Activated CD4-positive, alpha-beta memory T cell treated with anti-CD3 and anti-CD28 coated beads, Interleukin-2, amount 10 ng/mL, durations not matched to agents 7 days and 5 days (primary cell): ENCODE measurements at regions not wholly inside any gene's neighbourhood (a gene's known extent, or its start where the extent isn't known, plus 50 kb on each side); places are given as distances from the start of the nearest gene placed in this dataset.
"Not testable (repeated sequence)": the region's sequence is repeated elsewhere in the genome, so short reads cannot be mapped to it uniquely, and the experiment has no call there.

Source experiments
- CTCF ChIA-PET: fragments of 350-600 bp; sonication (Branson Sonifier 250); formaldehyde crosslinking; loops from one replicate; lab custom pipeline; 2021; ENCODE audit warnings: antibody characterized with exemption, inconsistent platforms; lab: Charles Lee
- POLR2A ChIA-PET: fragments of 350-600 bp; sonication (Branson Sonifier 250); formaldehyde crosslinking; loops from one replicate; lab custom pipeline; 2021; ENCODE audit warnings: antibody characterized with exemption; lab: Charles Lee
- DNase-seq: peaks from one replicate; pipeline ENCODE4 v3.0.0-alpha.2; 2020
- H3K27ac Mint-ChIP-seq: one replicate; pipeline ENCODE4 v1.8.0; 2021; ENCODE audit warnings: mild to moderate bottlenecking, mixed read lengths
- H3K27me3 Mint-ChIP-seq: one replicate; pipeline ENCODE4 v1.8.0; 2021; ENCODE audit warnings: mixed read lengths
- H3K36me3 Mint-ChIP-seq: one replicate; pipeline ENCODE4 v1.8.0; 2021; ENCODE audit warnings: low read depth, mixed read lengths
- H3K4me1 Mint-ChIP-seq: one replicate; pipeline ENCODE4 v1.8.0; 2021; ENCODE audit warnings: mixed read lengths
- H3K4me3 Mint-ChIP-seq: one replicate; pipeline ENCODE4 v1.8.0; 2021; ENCODE audit warnings: mild to moderate bottlenecking, mixed read lengths
- H3K9me3 Mint-ChIP-seq: one replicate; pipeline ENCODE4 v1.8.0; 2021; ENCODE audit warnings: mixed read lengths

DNA sequence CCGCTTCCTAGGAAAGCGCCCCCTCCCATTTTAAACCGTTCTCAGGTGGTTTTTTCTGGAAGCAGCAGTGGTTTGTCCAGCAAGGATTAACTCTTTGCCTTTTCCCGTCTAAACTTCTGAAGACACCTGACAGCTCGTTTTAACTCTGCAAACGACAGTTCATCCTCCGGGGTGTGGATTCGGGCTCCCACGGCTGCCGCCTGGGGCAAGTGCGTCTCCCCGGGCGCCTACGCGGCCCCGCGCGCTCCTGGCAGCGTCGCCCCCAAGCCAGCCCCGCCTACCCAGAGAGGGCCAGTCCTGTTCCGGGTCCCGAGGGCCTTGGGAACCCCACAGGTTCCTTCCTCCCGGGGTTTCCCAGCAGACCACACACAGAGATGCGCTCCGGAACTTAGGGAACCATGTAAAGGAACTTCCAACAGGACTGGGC lies 54.4 kb downstream of the PRR18 start:
- peak overlapping the region; percentile 32 for H3K4me3 Mint-ChIP-seq
- ChIA-PET POLR2A (interaction anchor here (0.7 to 1.8 kb wide), 3 partner anchors 9 to 380 kb away, joined by 3 to 5 read pairs (median 4); no protein-coding TSS in a partner anchor), CTCF (interaction anchor here (0.8 to 1.5 kb wide), 6 partner anchors 8 to 147 kb away, joined by 3 to 12 read pairs (median 4); no protein-coding TSS in a partner anchor)
- no peak overlapping the region for H3K27ac Mint-ChIP-seq
- peaks cover 57% of the 10 kb centered on the region for H3K27me3 Mint-ChIP-seq
- DNase-seq: no peak
- peaks cover 4% of the 10 kb centered on the region for H3K36me3 Mint-ChIP-seq
- peaks cover 30% of the 10 kb centered on the region for H3K4me1 Mint-ChIP-seq
- no peaks in the 10 kb centered on the region for H3K9me3 Mint-ChIP-seq

DNA sequence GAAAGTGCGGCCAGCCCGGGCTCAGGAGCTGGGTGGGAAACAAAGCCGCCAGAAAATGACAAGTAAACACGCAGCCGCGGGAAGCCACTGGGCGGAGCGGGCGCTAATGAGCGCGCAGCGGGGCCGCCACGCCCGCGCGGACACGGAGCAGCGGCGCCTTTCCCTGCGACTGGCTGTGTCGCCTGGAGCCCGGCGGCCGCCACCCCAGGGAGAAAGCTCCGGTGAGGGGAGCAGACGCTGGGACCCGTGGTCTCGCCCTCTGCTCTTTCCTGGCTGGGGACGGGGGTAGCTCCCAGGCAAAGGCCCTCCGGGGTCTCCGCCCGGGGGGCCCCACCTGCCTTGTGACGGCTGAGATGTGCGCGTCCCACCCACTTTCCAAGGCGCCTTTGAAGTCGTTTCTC lies 54.9 kb downstream of the PRR18 start:
- Mint-ChIP-seq H3K4me3 (peak overlapping the region; percentile 65), H3K27ac (no peak overlapping the region), H3K4me1 (peaks cover 25% of the 10 kb centered on the region), H3K27me3 (peaks cover 56% of the 10 kb centered on the region), H3K36me3 (peaks cover 4% of the 10 kb centered on the region), H3K9me3 (no peaks in the 10 kb centered on the region)
- CTCF ChIA-PET: interaction anchor here (0.7 to 1.5 kb wide), 7 partner anchors 9 to 147 kb away, joined by 3 to 12 read pairs (median 4); no protein-coding TSS in a partner anchor
- POLR2A ChIA-PET: interaction anchor here (0.7 to 1.8 kb wide), 3 partner anchors 9 to 381 kb away, joined by 3 to 5 read pairs (median 4); no protein-coding TSS in a partner anchor
- peak; percentile 31 for DNase-seq

DNA sequence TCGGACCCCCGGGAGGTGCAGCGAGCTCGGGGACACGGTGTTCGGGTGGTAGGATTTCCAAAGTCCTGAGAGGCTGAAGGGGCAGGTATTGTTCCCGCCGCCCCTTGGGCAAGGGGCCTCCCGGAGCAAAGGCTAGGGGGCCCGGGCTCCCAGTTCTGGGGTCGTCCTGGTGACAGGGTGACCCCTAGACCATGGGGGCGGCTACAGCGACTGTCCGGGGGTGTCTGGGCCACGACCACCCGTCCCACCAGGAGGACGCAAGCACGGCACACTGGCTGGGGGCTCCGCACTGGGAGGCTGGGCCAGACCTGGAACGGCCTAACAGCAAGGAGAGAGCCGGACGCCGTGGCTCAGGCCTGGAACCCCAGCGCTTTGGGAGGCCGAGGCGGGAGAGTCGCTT lies 55.6 kb downstream of the PRR18 start:
- H3K4me1 Mint-ChIP-seq: peaks cover 18% of the 10 kb centered on the region
- H3K27me3 Mint-ChIP-seq: peaks cover 51% of the 10 kb centered on the region
- H3K4me3 Mint-ChIP-seq: no peak overlapping the region
- no peaks in the 10 kb centered on the region for H3K9me3 Mint-ChIP-seq
- ChIA-PET POLR2A (interaction anchor here (1.3 to 1.8 kb wide), 2 partner anchors 8 to 17 kb away, joined by 4 to 5 read pairs; no protein-coding TSS in a partner anchor), CTCF (interaction anchor here (0.7 to 1.5 kb wide), 6 partner anchors 8 to 148 kb away, joined by 3 to 12 read pairs (median 4); no protein-coding TSS in a partner anchor)
- no peak for DNase-seq
- H3K27ac Mint-ChIP-seq: no peak overlapping the region
- peaks cover under 1% of the 10 kb centered on the region for H3K36me3 Mint-ChIP-seq

DNA sequence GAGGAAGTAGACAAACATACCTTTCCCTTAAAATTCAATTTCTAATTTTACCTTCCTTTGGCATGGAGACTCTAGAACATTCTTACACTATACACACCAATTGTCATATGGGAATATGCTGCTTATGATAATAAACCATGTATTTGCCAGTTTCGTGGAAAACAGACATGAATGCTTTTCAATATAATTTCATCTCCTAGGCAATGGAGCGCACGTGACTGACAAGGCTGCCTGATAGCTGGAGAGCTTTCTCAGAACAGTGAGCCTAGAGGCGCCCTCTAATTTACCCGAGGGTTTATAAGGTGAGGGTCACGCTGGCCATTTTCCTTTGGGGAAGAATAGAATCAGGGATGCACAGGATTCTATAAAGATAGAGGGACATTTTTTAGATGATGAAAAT lies 56.5 kb downstream of the PRR18 start:
- POLR2A ChIA-PET: no interaction called here
- peaks cover 14% of the 10 kb centered on the region for H3K4me1 Mint-ChIP-seq
- H3K27ac Mint-ChIP-seq: no peak overlapping the region
- no peak overlapping the region for H3K4me3 Mint-ChIP-seq
- CTCF ChIA-PET: interaction anchor here (1.5 kb wide), 1 partner anchor 16 kb away, joined by 15 read pairs; no protein-coding TSS in a partner anchor
- H3K9me3 Mint-ChIP-seq: no peaks in the 10 kb centered on the region
- no peak for DNase-seq
- no peaks in the 10 kb centered on the region for H3K36me3 Mint-ChIP-seq
- peaks cover 49% of the 10 kb centered on the region for H3K27me3 Mint-ChIP-seq

DNA sequence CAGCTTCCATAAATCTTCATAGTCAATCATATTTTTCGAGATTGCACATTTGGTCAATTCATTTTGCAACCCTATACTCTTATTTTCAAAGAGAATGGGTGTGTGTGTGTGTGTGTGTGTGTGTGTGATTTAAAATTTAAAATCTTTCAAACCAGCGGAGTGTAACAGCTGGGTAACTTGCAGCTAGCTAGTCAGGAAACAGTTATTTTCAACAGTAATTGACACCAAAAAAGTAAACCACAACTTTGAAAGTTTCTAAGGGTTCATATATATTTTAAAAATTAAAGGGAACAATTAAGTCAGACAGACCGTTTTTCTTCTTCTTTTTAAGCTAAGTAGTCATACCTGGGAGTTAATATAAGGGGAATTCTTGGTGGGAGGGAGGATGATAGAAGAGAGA lies 57.0 kb downstream of the PRR18 start:
- ChIA-PET POLR2A (no interaction called here), CTCF (interaction anchor here (0.7 to 1.5 kb wide), 3 partner anchors 10 to 25 kb away, joined by 4 to 15 read pairs (median 5); no protein-coding TSS in a partner anchor)
- Mint-ChIP-seq H3K36me3 (no peaks in the 10 kb centered on the region), H3K4me3 (no peak overlapping the region), H3K9me3 (no peaks in the 10 kb centered on the region), H3K4me1 (peaks cover 14% of the 10 kb centered on the region), H3K27me3 (peaks cover 52% of the 10 kb centered on the region), H3K27ac (no peak overlapping the region)
- DNase-seq: no peak

DNA sequence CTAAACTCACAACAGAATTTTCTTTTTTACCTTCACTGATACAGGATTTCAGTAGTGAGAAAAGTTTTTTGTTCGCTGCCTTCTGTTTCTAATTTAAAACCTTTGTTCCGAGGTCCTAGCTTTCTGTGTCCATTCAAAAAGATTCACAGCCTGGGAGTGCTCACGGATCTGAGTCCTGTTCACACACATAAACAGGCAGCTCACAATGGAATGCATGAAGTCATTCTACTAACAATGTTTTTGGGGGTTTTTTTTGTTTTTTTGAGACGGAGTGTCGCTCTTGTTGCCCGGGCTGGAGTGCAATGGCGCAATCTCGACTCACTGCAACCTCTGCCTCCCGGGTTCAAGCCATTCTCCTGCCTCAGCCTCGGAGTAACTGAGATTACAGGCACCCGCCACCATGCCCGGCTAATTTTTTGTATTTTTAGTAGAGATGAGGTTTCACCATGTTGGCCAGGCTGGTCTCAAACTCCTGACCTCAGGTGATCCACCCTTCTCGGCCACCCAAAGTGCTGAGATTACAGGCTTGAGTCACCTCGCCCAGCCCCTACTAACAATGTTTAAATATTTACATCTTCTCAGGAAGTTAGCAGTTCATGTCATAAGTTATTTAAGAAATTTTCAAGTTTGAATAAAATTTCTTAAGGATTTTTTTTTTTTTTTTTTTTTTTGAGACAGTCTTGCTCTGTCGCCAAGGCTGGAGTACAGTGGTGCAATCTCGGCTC lies 59.0 kb downstream of the PRR18 start:
- H3K4me3 Mint-ChIP-seq, H3K9me3 Mint-ChIP-seq, DNase-seq, H3K27ac Mint-ChIP-seq, H3K36me3 Mint-ChIP-seq: not testable (repeated sequence)
- CTCF ChIA-PET: interaction anchor here (1.5 kb wide), 1 partner anchor 14 kb away, joined by 5 read pairs; no protein-coding TSS in a partner anchor
- peaks cover 28% of the 10 kb centered on the region for H3K4me1 Mint-ChIP-seq
- H3K27me3 Mint-ChIP-seq: peaks cover 41% of the 10 kb centered on the region
- POLR2A ChIA-PET: interaction anchor here (1.1 kb wide), 1 partner anchor 8 kb away, joined by 3 read pairs; no protein-coding TSS in a partner anchor

DNA sequence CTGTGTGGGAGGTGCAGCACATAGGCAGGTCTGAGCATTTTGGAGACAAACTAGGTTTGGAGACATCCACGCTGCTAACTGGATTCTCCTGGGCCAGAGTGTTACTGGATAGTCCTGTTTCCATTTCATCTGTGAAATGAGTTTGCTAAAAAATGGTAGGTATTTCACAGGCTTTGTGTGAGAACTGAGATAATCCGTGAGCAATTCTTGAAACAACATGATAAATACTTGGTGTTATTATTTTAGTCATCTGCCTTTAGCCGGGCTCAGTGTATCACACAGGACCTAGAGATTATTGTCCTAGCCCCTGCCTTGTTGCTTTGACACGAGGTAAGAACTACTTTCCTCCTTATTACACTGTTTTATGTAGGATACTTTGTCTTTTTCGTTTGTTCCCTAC lies 63.0 kb downstream of the PRR18 start:
- ChIA-PET CTCF (interaction anchor here (1.0 to 2.1 kb wide), 5 partner anchors 8 to 137 kb away, joined by 3 to 9 read pairs (median 5); no protein-coding TSS in a partner anchor), POLR2A (interaction anchor here (1.2 to 1.4 kb wide), 2 partner anchors 8 to 13 kb away, joined by 5 read pairs; no protein-coding TSS in a partner anchor)
- H3K9me3 Mint-ChIP-seq: no peaks in the 10 kb centered on the region
- peak overlapping the region; percentile 7 for H3K4me3 Mint-ChIP-seq
- DNase-seq: no peak
- H3K36me3 Mint-ChIP-seq: no peaks in the 10 kb centered on the region
- H3K4me1 Mint-ChIP-seq: peaks cover 29% of the 10 kb centered on the region
- peaks cover 35% of the 10 kb centered on the region for H3K27me3 Mint-ChIP-seq
- H3K27ac Mint-ChIP-seq: no peak overlapping the region

DNA sequence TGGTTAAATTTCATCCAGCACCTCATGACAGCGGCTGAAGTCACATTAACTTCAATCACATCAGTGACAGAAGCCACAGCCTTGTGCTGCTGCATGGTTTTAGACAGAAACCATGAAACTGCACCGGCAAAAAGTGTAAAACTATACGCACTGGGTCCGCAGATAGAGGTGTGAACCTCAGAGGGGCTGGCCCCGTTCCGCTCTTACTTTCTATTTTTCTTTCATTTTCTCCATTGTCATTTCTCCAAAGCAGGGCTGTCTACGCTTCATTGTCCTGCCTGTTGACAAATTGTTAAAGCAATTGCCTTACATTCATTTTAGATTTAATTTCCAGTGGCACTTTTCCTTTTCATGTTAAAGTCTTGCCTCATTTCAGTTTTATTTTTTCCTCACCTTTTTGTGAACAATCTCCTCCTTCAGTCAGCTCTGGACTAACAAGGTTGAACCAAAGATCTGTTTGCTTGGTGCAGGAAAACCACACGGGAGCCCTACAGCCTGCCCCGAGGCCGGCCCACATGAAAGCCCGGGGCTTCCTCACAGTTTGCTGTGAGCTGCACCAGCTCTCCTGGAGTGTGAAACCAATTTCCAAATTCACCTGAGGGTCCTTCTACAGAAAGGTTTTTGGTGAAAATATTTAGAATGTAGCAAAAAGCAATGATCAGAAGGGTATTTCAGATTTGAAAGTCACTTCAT lies 63.7 kb downstream of the PRR18 start:
- Mint-ChIP-seq H3K27me3 (peaks cover 34% of the 10 kb centered on the region), H3K4me1 (peaks cover 29% of the 10 kb centered on the region), H3K27ac (peak overlapping the region; percentile 70), H3K36me3 (no peaks in the 10 kb centered on the region), H3K4me3 (peak overlapping the region; percentile 40), H3K9me3 (no peaks in the 10 kb centered on the region)
- peak; percentile 51 for DNase-seq
- ChIA-PET POLR2A (interaction anchor here (1.2 to 1.4 kb wide), 2 partner anchors 9 to 14 kb away, joined by 5 read pairs; no protein-coding TSS in a partner anchor), CTCF (interaction anchor here (1.1 to 1.5 kb wide), 4 partner anchors 9 to 137 kb away, joined by 3 to 6 read pairs (median 4); no protein-coding TSS in a partner anchor)

DNA sequence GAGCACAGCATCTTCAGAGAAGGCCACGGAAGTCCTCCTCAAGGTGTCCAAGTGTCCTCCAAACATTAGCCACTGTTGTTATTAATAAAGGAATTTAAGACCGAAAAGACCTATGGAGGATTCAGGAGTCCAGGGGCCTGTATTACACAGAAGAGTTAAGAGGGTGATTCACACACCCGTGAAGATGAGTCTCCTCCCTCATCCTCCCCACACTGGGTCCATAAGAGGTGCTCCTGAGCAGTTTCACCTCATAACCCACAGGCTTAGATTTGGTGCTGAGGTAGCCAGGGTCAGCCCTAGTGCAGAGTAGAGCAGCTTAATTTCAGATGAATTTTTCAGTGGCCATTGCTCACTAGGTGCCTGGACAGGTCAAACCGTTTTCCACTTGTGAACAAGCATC lies 65.3 kb downstream of the PRR18 start:
- POLR2A ChIA-PET: interaction anchor here (1.0 kb wide), 2 partner anchors 7 to 16 kb away, joined by 3 to 5 read pairs; no protein-coding TSS in a partner anchor
- Mint-ChIP-seq H3K4me1 (peaks cover 29% of the 10 kb centered on the region), H3K27ac (no peak overlapping the region), H3K9me3 (no peaks in the 10 kb centered on the region), H3K4me3 (no peak overlapping the region), H3K27me3 (peaks cover 41% of the 10 kb centered on the region), H3K36me3 (no peaks in the 10 kb centered on the region)
- no peak for DNase-seq
- CTCF ChIA-PET: interaction anchor here (1.1 kb wide), 1 partner anchor 11 kb away, joined by 3 read pairs; no protein-coding TSS in a partner anchor

DNA sequence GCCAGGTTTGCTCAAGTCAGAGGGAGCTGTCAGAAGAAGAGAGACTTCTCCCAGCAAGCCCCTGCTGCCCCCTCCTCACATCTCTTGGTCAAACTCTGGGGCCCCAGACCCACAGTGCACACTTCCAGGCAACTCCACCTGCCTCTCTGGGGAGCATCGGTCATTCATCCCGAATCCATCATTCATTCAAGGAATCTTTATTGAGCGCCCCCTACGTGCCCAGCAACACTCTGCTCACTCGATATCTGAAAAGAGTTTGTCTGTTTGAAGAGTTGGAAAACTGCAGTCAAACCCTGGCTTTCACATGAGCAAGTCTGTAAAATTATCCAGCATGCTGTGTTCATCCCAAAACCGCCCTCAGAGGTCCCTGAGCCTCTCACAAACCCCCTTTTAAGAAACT lies 66.2 kb downstream of the PRR18 start:
- H3K27ac Mint-ChIP-seq: no peak overlapping the region
- CTCF ChIA-PET: interaction anchor here (1.1 to 1.4 kb wide), 2 partner anchors 9 to 12 kb away, joined by 3 to 4 read pairs; no protein-coding TSS in a partner anchor
- H3K4me1 Mint-ChIP-seq: peaks cover 29% of the 10 kb centered on the region
- no peaks in the 10 kb centered on the region for H3K36me3 Mint-ChIP-seq
- no peak overlapping the region for H3K4me3 Mint-ChIP-seq
- no peaks in the 10 kb centered on the region for H3K9me3 Mint-ChIP-seq
- POLR2A ChIA-PET: no interaction called here
- peaks cover 39% of the 10 kb centered on the region for H3K27me3 Mint-ChIP-seq
- no peak for DNase-seq

DNA sequence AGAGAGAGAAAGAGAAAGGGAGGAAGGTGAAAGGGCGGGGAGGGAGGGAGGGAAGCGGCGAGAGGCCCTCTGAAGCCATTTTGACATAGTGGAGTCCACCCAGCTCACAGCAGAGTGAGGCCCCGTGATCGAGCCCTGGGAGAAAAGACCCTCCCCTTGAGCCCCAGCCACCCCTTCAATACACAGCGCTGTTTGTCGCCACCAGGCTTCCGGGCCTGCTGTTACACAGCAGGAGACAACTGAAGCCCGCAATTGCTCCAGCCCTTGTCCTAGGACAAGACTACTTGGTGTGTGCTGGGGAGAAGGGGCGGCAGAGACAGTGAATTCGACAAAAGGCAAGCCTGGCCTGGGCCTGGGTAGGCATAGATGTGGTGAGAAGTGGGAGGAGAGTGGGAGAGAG lies 67.3 kb downstream of the PRR18 start:
- Mint-ChIP-seq H3K27me3 (peaks cover 36% of the 10 kb centered on the region), H3K27ac (no peak overlapping the region), H3K9me3 (no peaks in the 10 kb centered on the region), H3K4me3 (no peak overlapping the region), H3K4me1 (peaks cover 29% of the 10 kb centered on the region), H3K36me3 (no peaks in the 10 kb centered on the region)
- no peak for DNase-seq
- ChIA-PET CTCF (interaction anchor here (1.4 to 1.7 kb wide), 2 partner anchors 10 to 15 kb away, joined by 4 read pairs; no protein-coding TSS in a partner anchor), POLR2A (no interaction called here)

DNA sequence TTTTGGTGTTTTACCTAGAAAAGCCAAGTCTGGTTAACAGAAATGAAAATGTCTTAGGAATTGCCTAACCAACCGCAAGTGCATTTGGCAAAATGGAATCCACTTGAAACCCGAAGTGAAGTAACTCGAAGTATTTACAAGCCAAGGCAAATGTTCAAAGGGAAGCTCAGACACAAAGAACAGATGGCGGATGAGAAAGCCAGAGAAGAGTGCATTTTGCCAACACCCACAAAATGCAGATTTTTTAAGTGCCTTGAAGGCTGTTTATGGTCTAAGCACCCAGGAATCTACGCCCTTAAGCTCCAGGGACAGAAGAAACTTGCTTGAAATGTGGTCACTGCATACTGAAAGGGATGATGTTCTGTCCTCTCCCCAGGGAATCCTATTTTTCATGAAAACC lies 70.0 kb upstream of the TBXT start:
- no peak for DNase-seq
- H3K36me3 Mint-ChIP-seq: no peaks in the 10 kb centered on the region
- peaks cover 43% of the 10 kb centered on the region for H3K27me3 Mint-ChIP-seq
- H3K4me1 Mint-ChIP-seq: peaks cover 13% of the 10 kb centered on the region
- ChIA-PET CTCF (interaction anchor here (0.6 to 1.0 kb wide), 3 partner anchors 22 to 94 kb away, joined by 3 to 4 read pairs (median 3); no protein-coding TSS in a partner anchor), POLR2A (no interaction called here)
- no peaks in the 10 kb centered on the region for H3K9me3 Mint-ChIP-seq
- no peak overlapping the region for H3K4me3 Mint-ChIP-seq
- H3K27ac Mint-ChIP-seq: no peak overlapping the region
